AG09319 (cell line): ENCODE measurements at regions not wholly inside any gene's neighbourhood (a gene's known extent, or its start where the extent isn't known, plus 50 kb on each side); places are given as distances from the start of the nearest gene placed in this dataset.
"Not testable (repeated sequence)": the region's sequence is repeated elsewhere in the genome, so short reads cannot be mapped to it uniquely, and the experiment has no call there.

Experiments used
- DNase-seq: peaks from one replicate; pipeline ENCODE4 v3.0.0-alpha.2; 2010; ENCODE audit warnings: low read depth; ENCODE audit errors: extremely low read depth
- TF ChIP-seq, protein P1 (sequence below): IDR thresholded peaks from 2 replicates; pipeline ENCODE4 v1.5.1; 2011; ENCODE audit warnings: low read depth, mild to moderate bottlenecking, inconsistent platforms, low read length, moderate library complexity

GRCh38 chr20:6341491-6341890, 218.7 kb upstream of the FERMT1 start:
- DNase-seq: no peak
- TF ChIP-seq, protein P1, sequence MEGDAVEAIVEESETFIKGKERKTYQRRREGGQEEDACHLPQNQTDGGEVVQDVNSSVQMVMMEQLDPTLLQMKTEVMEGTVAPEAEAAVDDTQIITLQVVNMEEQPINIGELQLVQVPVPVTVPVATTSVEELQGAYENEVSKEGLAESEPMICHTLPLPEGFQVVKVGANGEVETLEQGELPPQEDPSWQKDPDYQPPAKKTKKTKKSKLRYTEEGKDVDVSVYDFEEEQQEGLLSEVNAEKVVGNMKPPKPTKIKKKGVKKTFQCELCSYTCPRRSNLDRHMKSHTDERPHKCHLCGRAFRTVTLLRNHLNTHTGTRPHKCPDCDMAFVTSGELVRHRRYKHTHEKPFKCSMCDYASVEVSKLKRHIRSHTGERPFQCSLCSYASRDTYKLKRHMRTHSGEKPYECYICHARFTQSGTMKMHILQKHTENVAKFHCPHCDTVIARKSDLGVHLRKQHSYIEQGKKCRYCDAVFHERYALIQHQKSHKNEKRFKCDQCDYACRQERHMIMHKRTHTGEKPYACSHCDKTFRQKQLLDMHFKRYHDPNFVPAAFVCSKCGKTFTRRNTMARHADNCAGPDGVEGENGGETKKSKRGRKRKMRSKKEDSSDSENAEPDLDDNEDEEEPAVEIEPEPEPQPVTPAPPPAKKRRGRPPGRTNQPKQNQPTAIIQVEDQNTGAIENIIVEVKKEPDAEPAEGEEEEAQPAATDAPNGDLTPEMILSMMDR: no peak

DNA sequence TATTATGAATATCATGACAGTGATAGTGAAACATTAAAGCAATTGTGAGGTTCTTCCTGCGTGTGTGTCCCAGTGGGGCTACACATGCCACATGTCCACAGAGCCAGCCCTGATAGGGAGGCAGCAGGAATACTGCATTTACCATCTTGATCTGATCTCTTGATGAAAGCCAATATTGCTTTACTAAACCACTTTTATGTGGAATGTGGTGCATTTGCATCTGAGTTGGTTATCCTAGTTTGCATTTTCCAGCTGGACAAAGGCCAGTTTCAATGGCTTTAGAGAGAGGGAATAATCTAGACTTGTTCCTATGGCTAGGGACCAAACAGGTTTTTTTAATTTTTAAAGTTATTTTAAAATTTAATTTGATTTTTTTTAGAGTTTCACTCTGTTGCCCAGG, 216.3 kb upstream of the FERMT1 start:
- TF ChIP-seq, protein P1: no peak
- DNase-seq: no peak

GRCh38 chr20:6333110-6333509, 210.3 kb upstream of the FERMT1 start:
- no peak for DNase-seq
- TF ChIP-seq, protein P1: no peak

GRCh38 chr20:6321235-6321634, 198.4 kb upstream of the FERMT1 start:
- not testable (repeated sequence) for DNase-seq

DNA sequence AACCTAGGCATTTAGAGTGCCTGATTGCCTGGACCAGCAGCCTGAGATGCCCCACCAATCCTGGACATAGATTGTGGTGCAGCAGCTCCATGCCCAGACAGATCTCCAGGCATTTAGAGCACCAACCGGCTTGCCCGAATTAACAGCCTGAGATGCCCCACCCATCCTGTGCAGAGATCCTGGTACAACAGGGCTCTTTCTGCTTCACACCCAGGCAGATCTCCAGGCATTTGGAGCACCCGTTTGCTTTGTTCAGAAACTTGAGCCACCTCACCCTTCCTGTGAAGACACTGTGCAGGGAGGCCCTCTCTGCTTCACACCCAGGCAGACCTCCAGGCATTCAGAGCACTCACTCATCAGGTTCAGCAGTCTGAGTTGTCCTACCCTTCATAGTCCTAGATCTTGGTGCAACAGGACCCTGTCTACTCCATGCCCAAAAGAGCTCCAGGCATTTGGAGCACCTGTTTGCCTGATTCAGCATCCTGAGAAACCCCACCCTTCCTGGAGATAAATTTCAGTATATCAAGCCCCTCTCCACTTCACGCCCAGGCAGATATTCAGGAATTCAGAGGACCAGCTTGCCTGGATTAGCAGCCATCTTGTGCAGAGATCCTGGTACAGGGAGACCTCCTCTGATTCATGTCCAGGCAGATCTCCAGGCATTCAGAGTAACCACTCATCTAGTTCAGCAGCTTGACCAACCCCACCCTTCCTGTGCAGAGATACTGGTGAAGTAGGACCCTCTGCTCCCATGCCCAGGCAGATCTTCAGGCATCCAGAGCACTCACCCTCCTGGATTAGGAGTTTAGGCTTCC, 189.2 kb upstream of the FERMT1 start:
- no peak for DNase-seq
- TF ChIP-seq, protein P1: no peak

GRCh38 chr20:6311097-6311496, 188.3 kb upstream of the FERMT1 start:
- TF ChIP-seq, protein P1: no peak
- DNase-seq: no peak

DNA sequence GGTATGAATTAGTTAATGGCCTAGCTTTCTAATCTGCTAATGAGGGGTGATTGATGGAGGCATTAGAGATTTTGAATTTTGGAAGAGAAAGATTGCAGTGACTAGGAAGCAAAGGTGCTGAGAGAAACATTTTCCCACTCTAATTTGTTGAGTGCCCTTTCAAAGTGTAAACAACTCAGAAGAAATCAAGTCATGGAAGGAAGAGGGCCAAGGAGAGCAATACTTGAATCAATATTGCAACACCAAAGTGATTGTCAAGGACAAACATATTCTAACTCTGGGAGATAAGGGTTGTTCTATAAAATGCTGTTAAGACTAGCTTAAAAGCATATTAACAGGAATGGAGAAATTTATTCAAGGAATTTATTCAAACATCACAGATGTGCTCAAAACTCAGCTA, 182.7 kb upstream of the FERMT1 start:
- TF ChIP-seq, protein P1: no peak
- no peak for DNase-seq

GRCh38 chr20:6302041-6302440, 179.2 kb upstream of the FERMT1 start:
- TF ChIP-seq, protein P1: no peak
- no peak for DNase-seq
